HFFc6 (cell line): ENCODE measurements at regions not wholly inside any gene's neighbourhood (a gene's known extent, or its start where the extent isn't known, plus 50 kb on each side); places are given as distances from the start of the nearest gene placed in this dataset.

ENCODE experiments used
- DNase-seq: peaks from one replicate; pipeline ENCODE4 v3.0.0-alpha.2; 2018
- H3K27ac Mint-ChIP-seq: 2 replicates; pipeline ENCODE4 v1.8.0; 2020; ENCODE audit warnings: mild to moderate bottlenecking, mixed read lengths
- H3K27me3 Mint-ChIP-seq: 2 replicates; pipeline ENCODE4 v1.8.0; 2021; ENCODE audit warnings: mild to moderate bottlenecking, moderate library complexity, mixed read lengths; ENCODE audit not compliant: insufficient read depth
- H3K36me3 Mint-ChIP-seq: 2 replicates; pipeline ENCODE4 v1.8.0; 2021; ENCODE audit warnings: low read depth, mixed read lengths
- H3K4me1 Mint-ChIP-seq: 2 replicates; pipeline ENCODE4 v1.8.0; 2020; ENCODE audit warnings: low read depth, mixed read lengths
- H3K4me3 Mint-ChIP-seq: 2 replicates; pipeline ENCODE4 v1.8.0; 2020; ENCODE audit warnings: mild to moderate bottlenecking, moderate library complexity, mixed read lengths
- H3K9me3 Mint-ChIP-seq: 2 replicates; pipeline ENCODE4 v1.8.0; 2020; ENCODE audit warnings: mild to moderate bottlenecking, mixed read lengths
- CTCF ChIP-seq: fragments of 200-600 bp; sonication (generic); IDR thresholded peaks from 2 replicates; pipeline ENCODE4 v1.5.0; 2021; ENCODE audit warnings: antibody characterized with exemption, mild to moderate bottlenecking

- TF ChIP-seq CTCF, result no peak
- Mint-ChIP-seq H3K4me1 (no peaks in the 10 kb centered on the region), H3K27me3 (no peaks in the 10 kb centered on the region), H3K27ac (no peak overlapping the region), H3K36me3 (peaks cover 3% of the 10 kb centered on the region; the same call in 1 of the 2 replicates), H3K9me3 (peaks cover 38% of the 10 kb centered on the region), H3K4me3 (no peak overlapping the region)
- no peak for DNase-seq
Measured at GRCh38 chr3:181886676-181887075, 175.0 kb downstream of the SOX2 start.

- Mint-ChIP-seq H3K9me3 (peaks cover 33% of the 10 kb centered on the region), H3K36me3 (no peaks in the 10 kb centered on the region; the same call in 1 of the 2 replicates), H3K27me3 (no peaks in the 10 kb centered on the region), H3K27ac (no peak overlapping the region), H3K4me1 (no peaks in the 10 kb centered on the region), H3K4me3 (no peak overlapping the region)
- no peak for DNase-seq
- TF ChIP-seq CTCF, result no peak
Measured at GRCh38 chr3:181887685-181888084, 176.0 kb downstream of the SOX2 start.

GRCh38 chr3:181888234-181888633 is 176.5 kb downstream of the SOX2 start:
- Mint-ChIP-seq H3K27me3 (no peaks in the 10 kb centered on the region), H3K36me3 (no peaks in the 10 kb centered on the region; the same call in 1 of the 2 replicates), H3K9me3 (peaks cover 33% of the 10 kb centered on the region), H3K4me3 (no peak overlapping the region), H3K4me1 (no peaks in the 10 kb centered on the region), H3K27ac (no peak overlapping the region)
- no peak for TF ChIP-seq CTCF
- DNase-seq, result no peak

- no peak for DNase-seq
- peaks cover 24% of the 10 kb centered on the region for H3K9me3 Mint-ChIP-seq
- H3K27ac Mint-ChIP-seq, result no peak overlapping the region
- no peaks in the 10 kb centered on the region for H3K4me1 Mint-ChIP-seq
- H3K27me3 Mint-ChIP-seq, result peaks cover 2% of the 10 kb centered on the region; the same call in 1 of the 2 replicates
- no peak for TF ChIP-seq CTCF
- no peaks in the 10 kb centered on the region; the same call in 1 of the 2 replicates for H3K36me3 Mint-ChIP-seq
- H3K4me3 Mint-ChIP-seq, result no peak overlapping the region
Measured at GRCh38 chr3:181892848-181893247, 181.1 kb downstream of the SOX2 start.

GRCh38 chr3:181896605-181897004 is 184.9 kb downstream of the SOX2 start:
- H3K9me3 Mint-ChIP-seq, result peaks cover 23% of the 10 kb centered on the region
- H3K36me3 Mint-ChIP-seq, result no peaks in the 10 kb centered on the region; the same call in 1 of the 2 replicates
- peaks cover 2% of the 10 kb centered on the region; the same call in 1 of the 2 replicates for H3K27me3 Mint-ChIP-seq
- TF ChIP-seq CTCF, result no peak
- no peak overlapping the region for H3K4me3 Mint-ChIP-seq
- H3K27ac Mint-ChIP-seq, result no peak overlapping the region
- no peak for DNase-seq
- H3K4me1 Mint-ChIP-seq, result no peaks in the 10 kb centered on the region

GRCh38 chr3:181899702-181900101 is 188.0 kb downstream of the SOX2 start:
- Mint-ChIP-seq H3K27ac (no peak overlapping the region), H3K4me3 (no peak overlapping the region), H3K4me1 (no peaks in the 10 kb centered on the region), H3K27me3 (peaks cover 2% of the 10 kb centered on the region; the same call in 1 of the 2 replicates), H3K36me3 (no peaks in the 10 kb centered on the region; the same call in 1 of the 2 replicates), H3K9me3 (peaks cover 21% of the 10 kb centered on the region)
- no peak for TF ChIP-seq CTCF
- DNase-seq, result no peak
